A549 (cell line): ENCODE measurements at regions not wholly inside any gene's neighbourhood (a gene's known extent, or its start where the extent isn't known, plus 50 kb on each side); places are given as distances from the start of the nearest gene placed in this dataset.

ENCODE experiments used
- ATAC-seq, 2 experiments: fragments of 200-7000 bp in 1 of 2; fragments of >200 bp in 1 of 2; cut with Nextera tagmentation in 1 of 2; cut with Tn5 transposase in 1 of 2; 3 replicates each; pipeline versions ENCODE4 v1.8.0 to v1.9.1; 2018 to 2020; ENCODE audit warnings: mild to moderate bottlenecking in 1 of 2, moderate library complexity in 1 of 2
- CTCF ChIA-PET: fragments of 300-600 bp; sonication (Branson Sonifier 250); formaldehyde crosslinking; extraction: SDS; loops from one replicate; lab custom pipeline; 2021; ENCODE audit warnings: antibody characterized with exemption, inconsistent platforms; lab: Yijun Ruan, JAX
- POLR2A ChIA-PET: fragments of 350-600 bp; formaldehyde crosslinking; extraction: SDS; loops from one replicate; lab custom pipeline; 2021; ENCODE audit warnings: antibody characterized with exemption, inconsistent platforms; lab: Yijun Ruan, JAX
- DNase-seq, 2 experiments: peaks; one replicate each; pipeline versions ENCODE4 v3.0.0 to v3.0.0-alpha.2; 2011 to 2016; ENCODE audit warnings: low read depth in 1 of 2, low spot score in 1 of 2
- FAIRE-seq: peaks from 2 replicates; lab custom pipeline; 2011; peaks lifted over from hg19 to GRCh38; lab: Jason Lieb, UNC
- H3K27ac ChIP-seq, 2 experiments: fragments of >200 bp; sonication (Bioruptor Twin); formaldehyde crosslinking; 3 replicates each; pipeline ENCODE4 v1.5.1; 2016 to 2017
- H3K4me1 ChIP-seq: fragments of >200 bp; sonication (Bioruptor Twin); formaldehyde crosslinking; 3 replicates; pipeline ENCODE4 v1.6.1; 2016
- H3K4me2 ChIP-seq: fragments of >200 bp; sonication (Bioruptor Twin); formaldehyde crosslinking; 3 replicates; pipeline ENCODE4 v1.6.1; 2016
- H3K4me3 ChIP-seq: fragments of >200 bp; sonication (Bioruptor Twin); formaldehyde crosslinking; 3 replicates; pipeline ENCODE4 v1.5.1; 2016
- H3K9me3 ChIP-seq: fragments of >200 bp; sonication (Bioruptor Twin); formaldehyde crosslinking; 3 replicates; pipeline ENCODE4 v1.6.1; 2016
- CBX8 ChIP-seq: fragments of 200-600 bp; sonication (generic); IDR thresholded peaks from 2 replicates; pipeline ENCODE4 v1.6.1; 2016
- CEBPB ChIP-seq, 2 experiments: fragments of >200 bp in 1 of 2; sonication (Bioruptor Twin) in 1 of 2; formaldehyde crosslinking in 1 of 2; IDR thresholded peaks; 2 replicates each; pipeline ENCODE4 v1.6.1; 2012 to 2016
- CHD4 ChIP-seq: fragments of 200-600 bp; sonication (generic); IDR thresholded peaks from 2 replicates; pipeline ENCODE4 v1.6.1; 2016; ENCODE audit warnings: antibody characterized with exemption, mild to moderate bottlenecking, borderline replicate concordance
- ELK1 ChIP-seq: fragments of 150-350 bp; IDR thresholded peaks from 2 replicates; pipeline ENCODE4 v1.6.1; 2014; ENCODE audit warnings: low read depth, mild to moderate bottlenecking, low read length
- ESRRA ChIP-seq: fragments of 150-350 bp; IDR thresholded peaks from 2 replicates; pipeline ENCODE4 v1.6.1; 2014; ENCODE audit warnings: mild to moderate bottlenecking, low read length, borderline replicate concordance
- FOXS1 ChIP-seq: fragments of 250-450 bp; sonication (Bioruptor Pico); IDR thresholded peaks from 2 replicates; pipeline ENCODE4 v1.5.0; 2020; ENCODE audit warnings: mild to moderate bottlenecking, moderate library complexity
- HES2 ChIP-seq: fragments of >200 bp; sonication (Bioruptor Twin); formaldehyde crosslinking; IDR thresholded peaks from 2 replicates; pipeline ENCODE4 v1.6.1; 2016
- HOXB5 ChIP-seq: fragments of 250-450 bp; sonication (Bioruptor Pico); IDR thresholded peaks from 2 replicates; pipeline ENCODE4 v1.5.0; 2020; ENCODE audit warnings: mild to moderate bottlenecking, moderate library complexity
- KDM1A ChIP-seq: fragments of 200-600 bp; sonication (generic); IDR thresholded peaks from 2 replicates; pipeline ENCODE4 v1.6.1; 2016; ENCODE audit warnings: low read depth, mild to moderate bottlenecking
- MAFK ChIP-seq: fragments of 450-650 bp; IDR thresholded peaks from 2 replicates; pipeline ENCODE4 v1.6.1; 2014; ENCODE audit not compliant: partially characterized antibody
- MAZ ChIP-seq: fragments of 150-350 bp; IDR thresholded peaks from 2 replicates; pipeline ENCODE4 v1.6.1; 2014; ENCODE audit warnings: antibody characterized with exemption, low read depth, low read length, borderline replicate concordance
- MYC ChIP-seq: IDR thresholded peaks from 2 replicates; pipeline ENCODE4 v1.6.1; 2012; ENCODE audit warnings: mild to moderate bottlenecking, inconsistent platforms, low read length, improper control_type of control experiment, borderline replicate concordance
- NFE2L2 ChIP-seq: fragments of 150-350 bp; conservative IDR thresholded peaks from 2 replicates; pipeline ENCODE4 v1.6.1; 2014; ENCODE audit warnings: low read length
- POLR2A ChIP-seq: IDR thresholded peaks from 2 replicates; pipeline ENCODE4 v1.6.1; 2012; ENCODE audit warnings: mild to moderate bottlenecking, low read length
- POLR2AphosphoS2 ChIP-seq: conservative IDR thresholded peaks from 2 replicates; pipeline ENCODE4 v1.6.1; 2012; ENCODE audit warnings: low read length, improper control_type of control experiment, inconsistent platforms
- RAD21 ChIP-seq, 2 experiments: fragments of >200 bp in 1 of 2; sonication (Bioruptor Twin) in 1 of 2; formaldehyde crosslinking in 1 of 2; IDR thresholded peaks in 1 of 2; conservative IDR thresholded peaks in 1 of 2; 2 replicates in 1 of 2; 3 replicates in 1 of 2; pipeline ENCODE4 v1.6.1; 2012 to 2018; ENCODE audit warnings: inconsistent platforms in 1 of 2
- RNF2 ChIP-seq: fragments of 200-600 bp; sonication (generic); IDR thresholded peaks from 2 replicates; pipeline ENCODE4 v1.6.1; 2016; ENCODE audit warnings: low read depth, mild to moderate bottlenecking, antibody characterized with exemption, moderate library complexity, borderline replicate concordance
- SMC3 ChIP-seq: fragments of >200 bp; sonication (Bioruptor Twin); formaldehyde crosslinking; IDR thresholded peaks from 3 replicates; pipeline ENCODE4 v1.6.1; 2018; ENCODE audit warnings: inconsistent platforms
- SREBF2 ChIP-seq: fragments of 450-650 bp; IDR thresholded peaks from 2 replicates; pipeline ENCODE4 v1.6.1; 2014; ENCODE audit warnings: mild to moderate bottlenecking, moderate library complexity
- ZC3H11A ChIP-seq: fragments of 450-650 bp; IDR thresholded peaks from 2 replicates; pipeline ENCODE4 v1.6.1; 2014; ENCODE audit warnings: antibody characterized with exemption, mild to moderate bottlenecking
- WGBS: methylation state at CpG from one replicate; pipeline ENCODE4 v1.1.6; 2017; ENCODE audit errors: missing lambda C conversion rate; 5-methylcytosine and 5-hydroxymethylcytosine counted together
- TF ChIP-seq, protein P1 (sequence below): fragments of 450-650 bp; IDR thresholded peaks from 2 replicates; pipeline ENCODE4 v1.6.1; 2014; ENCODE audit warnings: antibody characterized with exemption

DNA sequence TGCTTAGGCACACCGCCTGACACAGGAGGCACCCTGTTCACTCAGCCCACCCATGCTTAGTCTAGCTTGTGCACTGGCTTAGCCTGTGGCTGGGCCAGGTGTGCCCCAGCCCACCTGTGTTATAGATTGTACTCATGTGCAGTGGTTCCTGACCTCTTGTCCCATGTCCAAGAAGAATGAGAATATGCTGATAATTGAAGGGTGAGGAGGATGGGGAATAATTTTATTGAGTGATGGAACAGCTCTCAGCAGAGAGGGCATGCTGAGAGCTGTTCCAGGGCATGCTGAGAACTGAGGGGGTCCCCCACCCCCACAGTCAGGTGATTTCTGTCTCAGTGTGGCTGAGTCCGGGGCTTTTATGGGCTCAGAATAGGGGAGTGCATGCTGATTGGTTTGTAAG, 395.9 kb downstream of the FUT8 start:
- Histone ChIP-seq H3K4me3 (no peak overlapping the region), H3K27ac (no peak overlapping the region), H3K4me2 (no peak overlapping the region), H3K9me3 (peaks cover 5% of the 10 kb centered on the region; the same call in 1 of the 3 replicates), H3K4me1 (no peaks in the 10 kb centered on the region)
- TF ChIP-seq RNF2 (no peak), CBX8 (no peak), ELK1 (no peak), HOXB5 (no peak)
- ATAC-seq (no peak), DNase-seq (no peak), FAIRE-seq (no peak)
- ChIA-PET POLR2A (no interaction called here), CTCF (interaction anchor here (1.9 to 3.6 kb wide), 2 partner anchors 16 to 17 kb away, joined by 5 to 18 read pairs; no protein-coding TSS in a partner anchor)
- 51% methylated on average over 2 of the region's 2 CpGs for WGBS

GRCh38 chr14:65810322-65810721, 397.8 kb downstream of the FUT8 start:
- ChIA-PET POLR2A (no interaction called here), CTCF (interaction anchor here (0.7 to 3.6 kb wide), 3 partner anchors 12 to 641 kb away, joined by 3 to 18 read pairs (median 5); no protein-coding TSS in a partner anchor)
- FAIRE-seq (no peak), DNase-seq (no peak), ATAC-seq (no peak)
- Histone ChIP-seq H3K9me3 (peaks cover 5% of the 10 kb centered on the region; the same call in 1 of the 3 replicates), H3K4me2 (no peak overlapping the region), H3K4me1 (no peaks in the 10 kb centered on the region), H3K4me3 (no peak overlapping the region), H3K27ac (no peak overlapping the region)
- WGBS, result 88% methylated on average over 1 of the region's 1 CpG
- TF ChIP-seq MYC (no peak), RAD21 (conservative IDR thresholded peaks at IDR 0.05 in 1 of 2, IDR thresholded peaks at IDR 0.05 in 1 of 2) (no peak), KDM1A (no peak), ZC3H11A (no peak), FOXS1 (CRISPR knock-in tag) (no peak), HES2 (no peak), MAZ (no peak), SMC3 (no peak)
- TF ChIP-seq, protein P1, sequence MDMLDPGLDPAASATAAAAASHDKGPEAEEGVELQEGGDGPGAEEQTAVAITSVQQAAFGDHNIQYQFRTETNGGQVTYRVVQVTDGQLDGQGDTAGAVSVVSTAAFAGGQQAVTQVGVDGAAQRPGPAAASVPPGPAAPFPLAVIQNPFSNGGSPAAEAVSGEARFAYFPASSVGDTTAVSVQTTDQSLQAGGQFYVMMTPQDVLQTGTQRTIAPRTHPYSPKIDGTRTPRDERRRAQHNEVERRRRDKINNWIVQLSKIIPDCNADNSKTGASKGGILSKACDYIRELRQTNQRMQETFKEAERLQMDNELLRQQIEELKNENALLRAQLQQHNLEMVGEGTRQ, result no peak

GRCh38 chr14:65813760-65814384, 401.3 kb downstream of the FUT8 start:
- ChIA-PET CTCF (no interaction called here), POLR2A (no interaction called here)
- no peak for FAIRE-seq
- Histone ChIP-seq H3K4me2 (no peak overlapping the region), H3K4me1 (no peaks in the 10 kb centered on the region), H3K27ac (no peak overlapping the region), H3K4me3 (no peak overlapping the region), H3K9me3 (no peaks in the 10 kb centered on the region)
- ATAC-seq, result no peak
- TF ChIP-seq MAFK (no peak), POLR2AphosphoS2 (no peak), CBX8 (no peak), MYC (no peak), ESRRA (no peak), SREBF2 (no peak), POLR2A (no peak), RNF2 (no peak), CEBPB (IDR thresholded peaks at IDR 0.05) (no peak), NFE2L2 (no peak), FOXS1 (CRISPR knock-in tag) (no peak), CHD4 (no peak)
- 34% methylated on average over 3 of the region's 3 CpGs for WGBS
- DNase-seq, result no peak
